ENCODE measurements at regions not wholly inside any gene's neighbourhood (a gene's known extent, or its start where the extent isn't known, plus 50 kb on each side); places are given as distances from the start of the nearest gene placed in this dataset.

DNA sequence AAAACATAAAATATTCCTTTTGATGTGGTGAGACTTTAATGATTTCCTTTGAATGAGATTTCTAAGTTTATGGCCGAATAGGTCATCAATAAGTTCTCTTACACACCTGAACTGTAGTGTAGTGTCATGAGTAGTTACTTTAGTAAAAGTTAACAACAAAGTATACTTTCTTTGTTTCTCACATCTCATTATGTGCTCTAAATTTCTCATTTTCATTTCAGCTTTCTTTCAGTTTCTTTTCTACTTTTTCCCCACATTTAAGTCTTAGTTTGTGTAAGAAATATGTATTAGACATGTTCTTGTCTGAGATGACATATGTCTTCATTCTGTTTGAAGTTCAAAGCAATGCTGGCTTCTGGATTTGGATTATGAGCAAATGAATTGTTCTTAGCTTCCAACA, 348.1 kb downstream of the ANKRD7 start:
- no peak for DNase-seq (ENCODE audit: low read depth, low spot score)

DNA sequence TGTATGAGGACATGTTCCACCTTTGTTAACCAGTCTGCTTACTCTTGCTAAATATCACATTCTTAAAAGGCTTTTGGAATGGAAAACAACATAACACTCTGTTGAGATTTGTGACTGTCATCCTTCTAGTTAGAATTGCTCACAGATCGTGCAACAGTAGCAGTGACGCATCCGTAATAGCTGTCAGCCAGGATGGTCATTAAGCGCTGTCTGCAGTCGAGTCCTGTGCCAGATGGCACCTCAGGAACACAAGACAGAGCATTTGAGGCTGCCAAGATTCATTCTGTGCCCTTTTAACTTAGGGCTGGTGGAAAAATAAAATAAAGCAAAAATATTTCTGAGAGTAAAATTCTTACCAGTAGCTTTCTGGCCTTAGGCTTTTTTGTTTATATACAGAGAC, 348.6 kb downstream of the ANKRD7 start:
- peak; percentile 16 for DNase-seq (ENCODE audit: low read depth, low spot score)

DNA sequence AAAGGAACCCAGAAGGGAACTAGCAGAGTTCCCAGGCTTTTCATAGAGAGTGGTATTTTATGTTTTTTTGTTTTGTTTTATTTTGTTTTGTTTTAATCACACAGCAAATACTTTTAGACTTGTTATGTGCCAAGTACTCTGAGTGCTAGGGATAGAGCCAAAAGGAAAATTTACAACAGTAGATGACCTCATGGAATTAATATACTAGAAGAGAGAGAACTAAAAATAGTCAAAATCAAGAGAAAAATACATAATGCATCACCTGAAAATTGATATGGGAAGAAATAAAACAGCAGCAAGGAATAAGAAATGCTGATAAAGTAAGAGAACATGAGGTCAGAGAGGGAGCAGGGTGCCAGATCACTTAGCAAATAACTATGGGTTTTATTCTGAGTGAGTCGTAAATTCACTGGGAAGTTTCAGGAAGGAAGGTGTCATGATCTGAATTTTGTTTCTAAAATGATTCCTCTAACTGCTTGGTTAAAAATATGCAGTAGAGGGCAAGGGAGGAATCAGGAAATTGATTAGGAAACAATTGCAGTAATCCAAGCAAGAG, 351.0 kb downstream of the ANKRD7 start:
- DNase-seq (ENCODE audit: low read depth, low spot score): no peak

DNA sequence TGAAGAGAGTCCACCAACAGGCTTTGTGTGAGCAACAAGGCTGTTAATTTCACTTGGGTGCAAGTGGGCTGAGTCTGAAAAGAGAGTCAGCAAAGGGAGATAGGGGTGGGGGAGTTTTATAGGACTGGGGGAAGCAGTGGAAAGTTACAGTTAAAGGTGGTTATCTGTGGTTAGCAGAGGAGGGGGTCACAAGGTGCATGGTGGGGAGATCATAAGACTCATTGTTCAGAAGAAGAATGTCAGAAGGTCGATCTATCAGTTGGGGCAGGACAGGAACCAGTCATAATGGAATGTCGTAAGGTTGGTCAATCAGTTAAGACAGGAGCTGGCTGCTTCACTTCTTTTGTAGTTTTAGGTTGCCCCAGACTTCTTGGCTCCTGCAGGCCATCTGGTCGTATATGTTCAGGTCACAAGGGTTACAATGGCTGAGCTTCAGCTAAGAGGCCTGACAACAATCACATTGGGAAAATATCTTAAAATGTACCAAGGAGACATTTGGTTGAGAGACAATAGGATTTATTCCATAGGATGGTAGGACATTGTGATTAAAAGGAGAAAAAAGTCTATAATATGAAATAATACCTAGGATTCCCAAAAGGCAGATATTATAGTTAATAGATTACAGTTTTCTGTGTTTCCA, 356.4 kb downstream of the ANKRD7 start:
- no peak for DNase-seq (ENCODE audit: low read depth, low spot score)

DNA sequence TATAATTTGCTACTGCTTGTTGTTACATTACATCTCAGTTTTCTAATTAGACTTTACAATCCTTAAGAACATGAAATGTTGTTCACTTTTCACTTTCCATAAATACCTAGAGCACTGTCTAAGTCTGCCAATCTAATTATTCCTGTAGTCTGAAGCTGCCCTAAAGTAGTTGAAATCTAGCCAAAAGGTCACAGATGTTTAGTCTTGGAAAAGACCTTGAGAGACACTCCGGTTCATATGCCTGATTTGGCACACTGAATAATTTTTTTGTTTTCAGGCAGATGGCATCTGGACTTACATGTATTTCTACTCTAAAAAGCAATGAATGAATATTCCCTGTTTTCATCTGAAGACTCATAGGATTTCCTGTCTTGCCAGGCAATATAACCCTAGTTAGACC, 359.1 kb downstream of the ANKRD7 start:
- no peak for DNase-seq (ENCODE audit: low read depth, low spot score)

DNA sequence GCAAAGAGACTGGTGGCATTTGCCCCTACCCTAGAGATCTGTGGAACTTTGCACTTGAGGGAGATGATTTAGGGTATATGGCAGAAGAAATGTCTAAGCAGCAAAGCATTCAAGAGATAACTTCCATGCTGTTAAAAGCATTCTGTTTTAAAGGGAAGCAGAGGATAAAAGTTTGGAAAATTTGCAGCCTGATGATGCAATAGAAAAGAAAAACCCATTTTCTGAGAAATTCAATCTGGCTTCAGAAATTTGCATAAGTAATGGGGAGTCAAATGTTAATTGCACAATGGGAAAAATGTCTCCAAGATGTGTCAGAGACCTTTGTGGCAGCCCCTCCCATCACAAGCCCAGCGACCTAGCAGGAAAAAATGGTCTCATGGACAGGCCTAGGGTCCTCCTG, 361.7 kb downstream of the ANKRD7 start:
- DNase-seq (ENCODE audit: low read depth, low spot score): no peak

DNA sequence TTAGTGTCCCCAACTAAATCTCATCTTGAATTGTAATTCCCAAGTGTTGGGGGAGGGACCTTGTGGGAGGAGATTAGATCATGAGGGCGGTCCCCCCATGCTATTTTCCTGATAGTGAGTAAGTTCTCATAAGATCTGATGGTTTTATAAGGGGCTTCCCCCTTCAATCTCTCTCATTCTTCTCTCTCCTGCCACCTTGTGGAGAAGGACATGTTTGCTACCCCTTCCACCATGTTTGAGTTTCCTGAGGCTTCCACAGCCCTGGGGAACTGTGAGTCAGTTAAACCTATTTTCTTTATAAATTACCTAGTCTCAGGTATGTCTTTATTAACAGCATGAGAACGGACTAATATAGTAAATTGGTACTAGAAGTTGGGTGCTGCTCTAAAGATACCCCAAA, 365.6 kb downstream of the ANKRD7 start:
- no peak for DNase-seq (ENCODE audit: low read depth, low spot score)

DNA sequence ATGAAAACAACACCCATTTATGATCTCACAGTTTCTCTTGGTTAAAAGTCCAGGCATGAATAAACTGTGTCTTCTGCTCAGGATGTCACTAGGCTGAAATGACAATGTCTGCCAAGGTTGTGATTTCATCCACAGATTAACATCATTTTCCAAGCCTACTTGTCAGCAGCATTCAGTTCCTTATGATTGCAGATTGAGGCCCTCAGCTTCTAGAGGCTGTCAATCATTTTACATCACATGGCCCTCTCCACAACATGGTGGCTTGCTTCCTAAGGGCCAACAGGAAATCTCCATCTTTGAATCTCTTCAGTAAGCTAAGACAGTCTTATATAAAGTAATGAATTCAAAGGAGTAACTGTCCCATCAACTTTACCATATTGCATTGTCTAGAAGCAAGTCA, 377.6 kb downstream of the ANKRD7 start:
- no peak for DNase-seq (ENCODE audit: low read depth, low spot score)

DNA sequence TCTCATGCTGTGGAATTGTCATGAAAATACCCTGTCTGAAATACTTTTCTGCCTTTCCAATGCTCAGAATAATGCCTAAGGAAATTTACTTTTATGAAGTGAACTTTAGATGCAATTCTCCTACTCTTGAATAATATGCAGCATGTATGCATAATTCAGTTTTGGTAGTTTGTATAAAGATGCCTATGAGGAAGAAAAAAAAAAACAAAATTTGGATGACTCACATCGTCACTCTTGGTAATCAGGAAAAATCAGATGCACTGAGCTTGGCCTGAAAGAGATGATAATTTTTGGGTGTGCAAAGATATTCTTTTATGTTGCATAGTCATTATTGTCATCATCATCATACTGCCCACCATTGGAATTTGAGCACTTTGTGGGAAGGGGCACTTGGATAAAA, 382.1 kb downstream of the ANKRD7 start:
- DNase-seq (ENCODE audit: low read depth, low spot score): no peak

DNA sequence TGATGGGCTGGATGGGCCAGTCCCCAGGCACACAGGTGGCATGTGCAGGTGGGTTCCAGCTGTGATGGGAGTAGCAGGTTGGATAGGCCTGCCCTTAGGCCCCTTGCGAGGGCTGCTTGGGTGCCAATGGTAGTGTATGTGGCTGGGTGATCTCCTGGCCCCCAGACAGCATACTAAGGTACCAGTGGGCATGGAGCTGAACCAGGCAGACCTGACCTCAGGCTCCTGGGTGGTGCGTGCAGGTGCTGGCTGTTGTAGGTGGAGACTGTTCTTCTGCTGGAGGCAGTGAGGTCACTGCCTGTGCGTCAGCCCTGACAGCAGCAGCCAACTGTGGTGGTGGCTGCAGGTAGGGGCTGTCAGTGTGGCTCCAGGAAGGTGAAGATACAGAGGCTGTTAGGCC, 384.7 kb downstream of the ANKRD7 start:
- no peak for DNase-seq (ENCODE audit: low read depth, low spot score)

DNA sequence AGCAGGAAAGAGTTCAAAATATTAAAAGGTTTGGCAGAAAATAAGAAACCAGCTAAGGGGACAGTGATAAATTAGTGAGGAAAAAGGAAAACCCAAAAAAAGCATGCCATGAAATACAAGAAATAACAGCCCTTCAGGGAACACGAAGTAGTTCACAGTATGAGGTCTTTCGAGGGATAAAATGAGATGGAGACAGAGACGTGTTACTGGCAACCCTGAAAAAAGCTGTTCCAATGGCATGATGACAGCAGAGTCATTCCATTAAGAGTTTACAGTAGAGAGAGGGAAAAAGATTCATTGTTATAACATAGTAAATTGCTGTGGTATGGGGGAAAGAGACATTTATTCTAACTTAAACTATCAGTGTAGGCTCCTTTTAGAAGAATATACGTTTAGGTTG, 391.2 kb downstream of the ANKRD7 start:
- no peak for DNase-seq (ENCODE audit: low read depth, low spot score)

DNA sequence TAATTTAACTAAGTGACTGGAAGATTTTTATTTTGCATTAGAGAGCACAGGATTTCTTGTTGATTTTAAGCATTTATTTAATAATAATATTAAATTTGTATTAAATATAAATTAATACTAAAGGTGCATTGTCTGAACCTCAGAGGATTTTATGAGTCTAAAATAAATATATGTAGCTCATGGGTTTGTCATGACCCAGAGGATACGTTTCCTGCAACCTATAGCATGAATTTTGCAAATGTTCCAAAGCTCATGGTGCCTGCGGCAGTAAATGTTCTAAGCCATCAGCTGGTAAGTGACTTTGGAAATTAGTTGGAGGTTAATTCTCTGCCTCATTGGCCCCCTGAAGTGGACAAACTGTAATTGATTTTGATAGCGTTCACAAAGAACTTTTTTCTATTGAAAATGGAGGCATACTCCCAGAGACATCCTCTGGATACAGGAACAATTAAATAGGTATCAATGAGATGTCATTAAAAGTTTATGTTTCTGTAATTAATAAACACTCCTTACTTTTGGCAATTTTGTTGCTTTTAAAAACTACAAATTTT, 397.4 kb downstream of the ANKRD7 start:
- DNase-seq (ENCODE audit: low read depth, low spot score): no peak

DNA sequence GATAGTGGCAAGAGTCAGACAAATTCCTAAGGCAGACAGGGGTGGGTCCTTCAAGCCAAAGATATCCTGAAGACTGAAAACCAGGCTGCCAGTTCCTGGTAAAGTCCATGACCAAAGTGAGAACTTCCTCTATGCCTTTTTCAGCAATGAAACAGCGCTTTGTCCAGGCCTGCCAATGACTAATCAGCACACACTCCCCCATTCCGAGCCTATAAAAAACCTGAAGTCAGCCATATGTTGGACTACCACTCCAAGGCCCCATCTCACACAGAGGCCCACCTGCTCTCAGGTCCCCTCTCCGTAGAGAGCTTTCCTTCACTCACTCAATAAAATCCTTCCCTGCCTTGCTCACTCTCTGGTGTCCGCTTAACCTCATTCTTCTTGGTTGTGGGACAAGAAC, 402.2 kb downstream of the ANKRD7 start:
- no peak for DNase-seq (ENCODE audit: low read depth, low spot score)

DNA sequence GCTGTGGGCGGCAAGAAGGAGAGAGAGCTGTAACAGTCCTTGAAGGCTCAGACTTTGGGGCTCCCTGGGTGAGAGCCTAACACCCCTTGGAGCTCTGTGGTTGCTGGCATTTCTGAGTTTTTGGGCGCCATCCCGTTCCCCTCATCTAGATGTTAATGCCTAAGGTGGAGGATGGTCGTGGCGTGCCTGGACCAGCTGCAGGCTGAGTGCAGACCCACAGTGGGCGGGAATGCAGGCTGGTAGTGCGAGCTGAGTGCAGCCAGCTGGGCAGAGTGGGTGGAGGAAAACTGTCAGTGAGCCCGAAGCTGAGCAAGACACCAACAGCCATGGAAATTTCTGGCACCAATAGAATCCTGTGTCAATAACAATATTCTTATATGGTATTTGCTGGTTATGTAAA, 403.0 kb downstream of the ANKRD7 start:
- no peak for DNase-seq (ENCODE audit: low read depth, low spot score)

DNA sequence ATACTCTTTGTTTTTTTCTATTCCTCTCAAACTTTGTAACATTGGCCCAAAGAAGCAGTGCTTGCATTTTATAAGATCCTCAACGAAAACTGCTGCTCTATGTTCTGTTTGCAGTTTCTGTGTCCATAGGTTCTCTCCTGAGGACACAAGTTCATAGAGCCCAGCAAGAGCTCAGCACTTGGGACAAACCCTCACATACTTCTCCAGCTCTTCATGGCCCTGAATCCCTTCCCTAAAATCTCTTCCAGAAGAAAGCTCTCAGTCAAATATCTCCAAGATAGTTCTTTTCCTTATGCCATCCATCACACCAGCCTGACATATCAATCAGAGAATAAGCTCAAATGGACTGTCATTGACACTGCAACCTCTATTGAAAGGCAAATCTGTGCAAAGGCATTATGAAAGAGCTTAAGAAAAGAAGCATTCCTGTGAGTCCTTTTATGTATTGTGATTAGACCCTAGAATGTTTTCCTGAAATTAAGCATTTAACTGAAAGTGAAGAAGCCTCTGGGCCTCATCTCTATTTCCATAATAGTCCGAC, 405.5 kb downstream of the ANKRD7 start:
- no peak for DNase-seq (ENCODE audit: low read depth, low spot score)

DNA sequence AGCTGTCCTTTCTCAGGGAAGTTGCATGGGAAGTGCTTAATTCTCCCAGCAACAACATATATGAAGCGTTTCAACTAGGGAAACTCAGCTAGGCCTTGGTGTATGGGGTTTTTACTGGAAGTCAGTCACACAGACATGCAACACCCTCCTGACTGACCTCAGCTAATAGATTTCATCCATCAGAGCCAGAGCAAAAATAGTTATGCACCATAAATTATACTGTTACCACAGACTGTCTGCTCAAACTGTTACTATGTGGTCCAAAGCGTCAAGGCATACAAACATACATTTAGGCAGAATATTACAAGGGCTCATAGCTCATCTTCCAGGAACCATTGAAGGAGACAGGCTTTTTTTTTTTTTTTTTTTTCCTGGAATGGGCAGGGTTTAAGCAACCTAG, 417.9 kb downstream of the ANKRD7 start:
- no peak for DNase-seq (ENCODE audit: low read depth, low spot score)

DNA sequence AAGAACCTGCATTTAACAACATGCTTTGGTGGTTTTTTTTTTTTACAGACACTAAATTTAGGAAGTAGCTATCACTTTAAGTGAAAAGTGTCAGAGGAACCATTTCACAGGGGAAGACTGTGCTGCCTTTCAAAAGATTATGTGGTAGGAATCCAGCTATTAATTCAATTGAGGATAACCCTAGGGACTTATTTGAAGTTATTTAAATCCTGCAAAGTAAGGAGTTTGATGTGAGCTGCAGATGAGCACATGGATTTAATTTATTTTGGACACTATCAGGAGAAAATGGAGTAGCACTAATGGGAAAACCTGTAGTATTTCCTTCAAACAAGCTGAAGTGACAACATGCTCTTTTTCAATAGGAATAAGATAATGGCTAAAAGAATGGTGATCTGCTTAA, 419.8 kb downstream of the ANKRD7 start:
- no peak for DNase-seq (ENCODE audit: low read depth, low spot score)

DNA sequence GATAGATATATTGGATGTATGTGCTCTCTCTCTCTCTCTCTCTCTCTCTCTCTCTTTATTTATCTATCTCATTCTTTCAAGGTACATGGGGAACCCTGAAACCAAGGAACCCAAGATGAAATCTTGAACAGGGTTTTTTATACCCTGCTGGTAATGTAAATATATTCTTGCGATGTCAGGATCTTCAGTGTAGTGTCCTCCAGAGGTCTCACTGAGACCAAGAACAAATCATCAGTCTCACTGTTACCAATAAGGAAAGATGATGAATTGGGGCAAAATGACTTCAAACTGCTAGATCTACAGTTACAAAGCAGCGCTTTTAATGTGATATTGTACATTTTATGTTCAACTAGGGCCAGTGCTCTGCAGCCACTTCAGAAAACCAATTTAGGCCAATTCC, 423.5 kb downstream of the ANKRD7 start:
- no peak for DNase-seq (ENCODE audit: low read depth, low spot score)

DNA sequence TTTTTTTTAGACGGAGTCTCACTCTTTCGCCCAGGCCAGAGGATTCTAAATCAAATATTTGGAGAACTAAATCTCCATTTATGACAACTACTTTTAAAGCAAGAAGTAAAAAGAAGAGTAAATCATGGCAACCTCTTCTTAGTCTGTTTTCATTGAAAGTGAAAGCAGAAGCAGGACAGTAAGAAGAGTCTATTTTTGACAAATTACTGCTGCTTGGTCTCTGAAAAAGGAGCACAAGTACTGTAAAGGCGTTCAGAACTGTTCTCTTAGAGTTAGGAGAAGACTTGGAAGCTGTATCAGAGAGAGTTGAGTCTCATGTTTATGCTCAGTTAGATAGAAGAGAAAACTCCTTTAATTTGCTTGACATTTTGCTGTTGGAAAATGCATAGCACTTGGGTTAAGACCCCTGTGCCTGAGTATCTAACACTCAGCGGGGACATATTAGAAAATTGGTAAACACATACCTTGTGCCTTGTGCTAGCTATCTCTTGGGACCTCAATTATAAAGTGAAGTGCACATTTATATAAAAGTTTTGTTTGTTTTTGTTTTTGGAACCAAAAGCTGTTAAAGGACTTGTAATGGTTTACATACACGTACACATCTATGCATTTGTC, 433.0 kb downstream of the ANKRD7 start:
- no peak for DNase-seq (ENCODE audit: low read depth, low spot score)

DNA sequence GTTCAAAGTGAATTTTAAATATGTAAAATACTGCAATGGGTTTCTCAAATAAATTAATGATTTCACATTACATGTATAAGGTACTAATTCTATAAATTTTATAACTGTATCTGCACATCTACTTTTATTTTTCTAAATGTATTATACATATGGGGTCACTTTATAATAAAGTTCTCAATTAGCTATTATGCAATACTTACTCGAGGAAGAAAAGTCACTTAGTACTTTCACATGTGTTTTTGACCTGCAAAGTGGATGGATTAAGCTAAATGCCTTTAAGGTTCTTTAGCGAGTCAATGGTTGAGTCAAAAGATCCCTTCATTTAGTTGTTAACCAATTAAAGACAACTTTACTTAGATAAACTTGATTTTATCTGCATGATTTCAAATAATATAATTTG, 437.8 kb downstream of the ANKRD7 start:
- DNase-seq (ENCODE audit: low read depth, low spot score): no peak

DNA sequence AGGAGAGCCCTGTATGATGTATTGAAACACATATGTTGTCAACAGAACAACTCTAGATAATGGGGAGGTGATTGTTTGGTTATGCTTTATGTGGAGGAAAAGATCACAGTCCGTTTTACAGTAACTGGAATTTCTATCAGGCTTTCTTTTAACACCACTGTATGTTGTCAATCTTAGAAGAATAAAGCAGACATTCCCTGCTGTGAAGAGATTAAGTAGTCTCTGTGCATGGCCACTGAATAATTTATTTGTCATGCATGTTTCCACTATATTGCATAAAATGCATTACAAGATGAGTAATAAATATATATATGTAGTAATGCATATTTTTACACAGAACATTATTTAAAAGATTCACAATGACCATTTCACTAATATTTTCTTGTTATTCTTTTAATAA, 440.0 kb downstream of the ANKRD7 start:
- no peak for DNase-seq (ENCODE audit: low read depth, low spot score)

DNA sequence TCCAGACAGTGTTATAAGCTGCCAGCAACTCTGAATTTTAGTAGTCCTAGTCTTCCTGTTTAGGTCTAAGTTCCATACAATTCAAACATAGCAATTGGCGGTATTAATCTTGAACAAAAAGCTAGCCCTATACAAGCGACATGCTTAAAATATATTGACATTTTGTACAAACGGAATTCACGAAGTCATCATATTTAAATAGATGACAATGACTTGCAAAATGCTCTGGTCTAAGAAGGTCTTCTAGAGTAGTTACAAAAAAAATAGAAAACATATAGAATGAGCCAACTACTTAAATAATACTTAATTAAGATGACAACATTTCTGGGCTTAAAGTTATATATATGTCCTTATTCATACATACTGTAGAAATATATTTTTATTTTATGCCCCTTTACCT, 446.6 kb downstream of the ANKRD7 start:
- no peak for DNase-seq (ENCODE audit: low read depth, low spot score)

DNA sequence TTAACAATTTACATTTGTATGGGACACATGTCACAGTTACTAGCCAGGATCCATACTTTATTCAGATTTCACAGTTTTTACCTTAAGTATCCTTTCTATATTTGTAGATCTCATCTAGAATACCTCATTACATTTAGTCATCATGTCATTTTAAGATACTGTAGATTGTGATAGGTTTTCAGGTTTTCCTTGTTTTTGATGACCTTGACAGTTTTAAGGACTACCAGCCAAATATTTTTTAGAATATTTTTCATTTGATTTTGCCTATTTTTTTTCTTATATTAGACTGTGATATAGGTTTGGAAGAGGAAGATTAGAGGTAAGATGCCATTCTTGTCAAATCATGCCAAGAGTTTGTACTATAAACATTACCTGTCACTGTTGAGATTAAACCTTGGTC, 460.3 kb downstream of the ANKRD7 start:
- no peak for DNase-seq (ENCODE audit: low read depth, low spot score)

Measured in astrocyte of the hippocampus (primary cell).